GM23338 (cell line): ENCODE measurements at regions not wholly inside any gene's neighbourhood (a gene's known extent, or its start where the extent isn't known, plus 50 kb on each side); places are given as distances from the start of the nearest gene placed in this dataset.

Source experiments
- ATAC-seq: fragments of 200-7000 bp; cut with Tn5 transposase; 3 replicates; pipeline ENCODE4 v1.9.1; 2020
- DNase-seq: peaks from one replicate; pipeline ENCODE4 v3.0.0-alpha.2; 2015; ENCODE audit warnings: low spot score
- H2AFZ ChIP-seq: fragments of 200-600 bp; sonication (generic); 2 replicates; pipeline ENCODE4 v1.8.0; 2016; ENCODE audit warnings: antibody characterized with exemption, mild to moderate bottlenecking, moderate library complexity
- H3F3A ChIP-seq: fragments of 200-600 bp; sonication (generic); replicated peaks from 2 replicates; pipeline ENCODE4 v1.8.0; 2017; ENCODE audit warnings: antibody characterized with exemption, mixed run types, low read depth
- H3K27ac ChIP-seq: fragments of 200-600 bp; sonication (generic); 2 replicates; pipeline ENCODE4 v1.6.1; 2016; ENCODE audit warnings: low read depth
- H3K27me3 ChIP-seq: fragments of 200-600 bp; sonication (generic); 2 replicates; pipeline ENCODE4 v1.8.0; 2016; ENCODE audit warnings: mild to moderate bottlenecking, mixed run types, moderate library complexity; ENCODE audit not compliant: insufficient read depth
- H3K36me3 ChIP-seq: fragments of 200-600 bp; sonication (generic); 2 replicates; pipeline ENCODE4 v1.8.0; 2016; ENCODE audit warnings: mild to moderate bottlenecking; ENCODE audit not compliant: insufficient read depth
- H3K4me1 ChIP-seq: fragments of 200-600 bp; sonication (generic); 2 replicates; pipeline ENCODE4 v1.8.0; 2016; ENCODE audit warnings: mild to moderate bottlenecking, moderate library complexity; ENCODE audit not compliant: insufficient read depth
- H3K4me2 ChIP-seq: fragments of 200-600 bp; sonication (generic); 2 replicates; pipeline ENCODE4 v1.7.1; 2017; ENCODE audit warnings: mixed run types
- H3K4me3 ChIP-seq: fragments of 200-600 bp; sonication (generic); 2 replicates; pipeline ENCODE4 v1.6.1; 2016; ENCODE audit warnings: mixed run types
- H3K79me2 ChIP-seq: fragments of 200-600 bp; sonication (generic); replicated peaks from 2 replicates; pipeline ENCODE4 v1.8.0; 2017; ENCODE audit warnings: mild to moderate bottlenecking; ENCODE audit not compliant: insufficient read depth
- H3K9me2 ChIP-seq: fragments of 200-600 bp; sonication (generic); 2 replicates; pipeline ENCODE4 v1.8.0; 2017; ENCODE audit not compliant: insufficient read depth
- H4K20me1 ChIP-seq: fragments of 200-600 bp; sonication (generic); replicated peaks from 2 replicates; pipeline ENCODE4 v1.8.0; 2017; ENCODE audit warnings: mild to moderate bottlenecking; ENCODE audit not compliant: insufficient read depth
- H3K27ac Mint-ChIP-seq: 2 replicates; pipeline ENCODE4 v1.8.0; 2020; ENCODE audit warnings: inconsistent platforms, mild to moderate bottlenecking, moderate library complexity, mixed read lengths
- H3K27me3 Mint-ChIP-seq: 3 replicates; pipeline ENCODE4 v1.8.0; 2022; ENCODE audit warnings: low read depth, mild to moderate bottlenecking, moderate library complexity, mixed read lengths, inconsistent platforms; ENCODE audit not compliant: insufficient read depth, poor library complexity
- H3K36me3 Mint-ChIP-seq: 3 replicates; pipeline ENCODE4 v1.8.0; 2021; ENCODE audit warnings: low read depth, mild to moderate bottlenecking, inconsistent platforms, moderate library complexity, mixed read lengths
- H3K4me1 Mint-ChIP-seq: 3 replicates; pipeline ENCODE4 v1.8.0; 2020; ENCODE audit warnings: mild to moderate bottlenecking, inconsistent platforms, mixed read lengths
- H3K4me3 Mint-ChIP-seq: 3 replicates; pipeline ENCODE4 v1.8.0; 2021; ENCODE audit warnings: moderate library complexity, mild to moderate bottlenecking, inconsistent platforms, mixed read lengths
- H3K9me3 Mint-ChIP-seq: 3 replicates; pipeline ENCODE4 v1.8.0; 2020; ENCODE audit warnings: moderate library complexity, mild to moderate bottlenecking, inconsistent platforms, mixed read lengths
- CTCF ChIP-seq, 2 experiments: fragments of 200-600 bp in 1 of 2; sonication (generic) in 1 of 2; conservative IDR thresholded peaks; 2 replicates each; pipeline versions ENCODE4 v1.5.1 to v1.6.1; 2016 to 2017; ENCODE audit warnings: antibody characterized with exemption in 2 of 2, low read depth in 2 of 2, mild to moderate bottlenecking in 2 of 2, moderate library complexity in 1 of 2
- EZH2 ChIP-seq: fragments of 200-600 bp; sonication (generic); IDR thresholded peaks from one replicate; pipeline ENCODE4 v1.8.0; 2017; ENCODE audit warnings: antibody characterized with exemption, mild to moderate bottlenecking, low read depth; ENCODE audit not compliant: unreplicated experiment
- EZH2phosphoT487 ChIP-seq: fragments of 200-600 bp; sonication (generic); IDR thresholded peaks from one replicate; pipeline ENCODE4 v1.8.1; 2018; ENCODE audit warnings: antibody characterized with exemption; ENCODE audit not compliant: unreplicated experiment
- JUNB ChIP-seq: IDR thresholded peaks from one replicate; pipeline ENCODE4 v1.6.1; 2016; ENCODE audit warnings: antibody characterized with exemption; ENCODE audit not compliant: unreplicated experiment
- NANOG ChIP-seq: IDR thresholded peaks from 2 replicates; pipeline ENCODE4 v1.6.1; 2016; ENCODE audit warnings: antibody characterized with exemption, borderline replicate concordance
- POLR2AphosphoS5 ChIP-seq: IDR thresholded peaks from 2 replicates; pipeline ENCODE4 v1.6.1; 2016; ENCODE audit warnings: antibody characterized with exemption, low read depth
- STAT1 ChIP-seq: IDR thresholded peaks from one replicate; pipeline ENCODE4 v1.6.1; 2016; ENCODE audit warnings: antibody characterized with exemption; ENCODE audit not compliant: unreplicated experiment
- ZNF114 ChIP-seq: fragments of 250-450 bp; sonication (Bioruptor Pico); IDR thresholded peaks from 2 replicates; pipeline ENCODE4 v1.5.0; 2020; ENCODE audit warnings: mild to moderate bottlenecking, moderate library complexity
- ZNF331 ChIP-seq: fragments of 250-450 bp; sonication (Bioruptor Pico); IDR thresholded peaks from 2 replicates; pipeline ENCODE4 v1.5.0; 2020; ENCODE audit warnings: low read depth, mild to moderate bottlenecking, moderate library complexity
- TF ChIP-seq, protein P1 (sequence below): IDR thresholded peaks from 2 replicates; pipeline ENCODE4 v1.6.1; 2016; ENCODE audit warnings: antibody characterized with exemption
- TF ChIP-seq, protein P2 (sequence below): fragments of 250-450 bp; sonication (Bioruptor Pico); IDR thresholded peaks from 2 replicates; pipeline ENCODE4 v1.5.0; 2020; ENCODE audit warnings: mild to moderate bottlenecking, moderate library complexity
- TF ChIP-seq, protein P3 (sequence below): IDR thresholded peaks from one replicate; pipeline ENCODE4 v1.6.1; 2018; ENCODE audit warnings: antibody characterized with exemption; ENCODE audit not compliant: unreplicated experiment

DNA sequence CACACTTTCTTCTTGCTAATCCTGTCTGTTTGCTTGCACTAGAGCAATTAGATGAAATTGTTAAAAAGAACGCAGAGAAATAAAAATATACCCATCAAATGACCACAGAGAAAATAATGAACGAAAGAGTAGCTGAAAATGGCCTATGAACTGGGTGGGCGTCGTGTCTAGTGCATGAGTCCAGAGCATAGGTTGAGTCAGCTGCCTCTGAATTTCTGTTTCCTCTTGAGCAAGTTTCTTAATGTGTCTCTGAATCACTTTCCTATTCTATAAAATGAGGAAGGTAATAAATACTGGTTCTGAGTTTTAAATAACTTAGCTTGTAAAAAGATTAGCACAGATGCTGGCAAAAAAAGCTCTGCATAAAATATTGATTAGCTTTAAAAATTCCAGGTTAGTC is 75.0 kb downstream of the POM121L12 start:
- no peak overlapping the region for H3K4me2 ChIP-seq

More for the DNA sequence above, 75.0 kb downstream of the POM121L12 start:
- H3K4me3 ChIP-seq, result no peak overlapping the region
- no peaks in the 10 kb centered on the region for H3K27me3 Mint-ChIP-seq
- no peak overlapping the region for H3K4me3 Mint-ChIP-seq
- H3K27me3 ChIP-seq, result no peaks in the 10 kb centered on the region
- ATAC-seq (no peak), DNase-seq (no peak)
- H4K20me1 ChIP-seq, result no peaks in the 10 kb centered on the region
- no peak overlapping the region for H3K27ac Mint-ChIP-seq
- H2AFZ ChIP-seq, result no peak overlapping the region
- no peaks in the 10 kb centered on the region for H3K9me2 ChIP-seq
- H3K4me1 ChIP-seq, result peaks cover 14% of the 10 kb centered on the region
- no peaks in the 10 kb centered on the region for H3K79me2 ChIP-seq
- no peak for TF ChIP-seq EZH2phosphoT487
- TF ChIP-seq, protein P1, sequence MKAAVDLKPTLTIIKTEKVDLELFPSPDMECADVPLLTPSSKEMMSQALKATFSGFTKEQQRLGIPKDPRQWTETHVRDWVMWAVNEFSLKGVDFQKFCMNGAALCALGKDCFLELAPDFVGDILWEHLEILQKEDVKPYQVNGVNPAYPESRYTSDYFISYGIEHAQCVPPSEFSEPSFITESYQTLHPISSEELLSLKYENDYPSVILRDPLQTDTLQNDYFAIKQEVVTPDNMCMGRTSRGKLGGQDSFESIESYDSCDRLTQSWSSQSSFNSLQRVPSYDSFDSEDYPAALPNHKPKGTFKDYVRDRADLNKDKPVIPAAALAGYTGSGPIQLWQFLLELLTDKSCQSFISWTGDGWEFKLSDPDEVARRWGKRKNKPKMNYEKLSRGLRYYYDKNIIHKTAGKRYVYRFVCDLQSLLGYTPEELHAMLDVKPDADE, result no peak
- TF ChIP-seq STAT1, result no peak
- no peak for TF ChIP-seq NANOG
- no peak for TF ChIP-seq ZNF114 (CRISPR knock-in tag)
- TF ChIP-seq CTCF (conservative IDR thresholded peaks at IDR 0.05; ENCODE audit: low read depth in 2 of 2), result no peak
- no peak for TF ChIP-seq ZNF331 (CRISPR knock-in tag)
- TF ChIP-seq EZH2, result no peak
- TF ChIP-seq, protein P2, sequence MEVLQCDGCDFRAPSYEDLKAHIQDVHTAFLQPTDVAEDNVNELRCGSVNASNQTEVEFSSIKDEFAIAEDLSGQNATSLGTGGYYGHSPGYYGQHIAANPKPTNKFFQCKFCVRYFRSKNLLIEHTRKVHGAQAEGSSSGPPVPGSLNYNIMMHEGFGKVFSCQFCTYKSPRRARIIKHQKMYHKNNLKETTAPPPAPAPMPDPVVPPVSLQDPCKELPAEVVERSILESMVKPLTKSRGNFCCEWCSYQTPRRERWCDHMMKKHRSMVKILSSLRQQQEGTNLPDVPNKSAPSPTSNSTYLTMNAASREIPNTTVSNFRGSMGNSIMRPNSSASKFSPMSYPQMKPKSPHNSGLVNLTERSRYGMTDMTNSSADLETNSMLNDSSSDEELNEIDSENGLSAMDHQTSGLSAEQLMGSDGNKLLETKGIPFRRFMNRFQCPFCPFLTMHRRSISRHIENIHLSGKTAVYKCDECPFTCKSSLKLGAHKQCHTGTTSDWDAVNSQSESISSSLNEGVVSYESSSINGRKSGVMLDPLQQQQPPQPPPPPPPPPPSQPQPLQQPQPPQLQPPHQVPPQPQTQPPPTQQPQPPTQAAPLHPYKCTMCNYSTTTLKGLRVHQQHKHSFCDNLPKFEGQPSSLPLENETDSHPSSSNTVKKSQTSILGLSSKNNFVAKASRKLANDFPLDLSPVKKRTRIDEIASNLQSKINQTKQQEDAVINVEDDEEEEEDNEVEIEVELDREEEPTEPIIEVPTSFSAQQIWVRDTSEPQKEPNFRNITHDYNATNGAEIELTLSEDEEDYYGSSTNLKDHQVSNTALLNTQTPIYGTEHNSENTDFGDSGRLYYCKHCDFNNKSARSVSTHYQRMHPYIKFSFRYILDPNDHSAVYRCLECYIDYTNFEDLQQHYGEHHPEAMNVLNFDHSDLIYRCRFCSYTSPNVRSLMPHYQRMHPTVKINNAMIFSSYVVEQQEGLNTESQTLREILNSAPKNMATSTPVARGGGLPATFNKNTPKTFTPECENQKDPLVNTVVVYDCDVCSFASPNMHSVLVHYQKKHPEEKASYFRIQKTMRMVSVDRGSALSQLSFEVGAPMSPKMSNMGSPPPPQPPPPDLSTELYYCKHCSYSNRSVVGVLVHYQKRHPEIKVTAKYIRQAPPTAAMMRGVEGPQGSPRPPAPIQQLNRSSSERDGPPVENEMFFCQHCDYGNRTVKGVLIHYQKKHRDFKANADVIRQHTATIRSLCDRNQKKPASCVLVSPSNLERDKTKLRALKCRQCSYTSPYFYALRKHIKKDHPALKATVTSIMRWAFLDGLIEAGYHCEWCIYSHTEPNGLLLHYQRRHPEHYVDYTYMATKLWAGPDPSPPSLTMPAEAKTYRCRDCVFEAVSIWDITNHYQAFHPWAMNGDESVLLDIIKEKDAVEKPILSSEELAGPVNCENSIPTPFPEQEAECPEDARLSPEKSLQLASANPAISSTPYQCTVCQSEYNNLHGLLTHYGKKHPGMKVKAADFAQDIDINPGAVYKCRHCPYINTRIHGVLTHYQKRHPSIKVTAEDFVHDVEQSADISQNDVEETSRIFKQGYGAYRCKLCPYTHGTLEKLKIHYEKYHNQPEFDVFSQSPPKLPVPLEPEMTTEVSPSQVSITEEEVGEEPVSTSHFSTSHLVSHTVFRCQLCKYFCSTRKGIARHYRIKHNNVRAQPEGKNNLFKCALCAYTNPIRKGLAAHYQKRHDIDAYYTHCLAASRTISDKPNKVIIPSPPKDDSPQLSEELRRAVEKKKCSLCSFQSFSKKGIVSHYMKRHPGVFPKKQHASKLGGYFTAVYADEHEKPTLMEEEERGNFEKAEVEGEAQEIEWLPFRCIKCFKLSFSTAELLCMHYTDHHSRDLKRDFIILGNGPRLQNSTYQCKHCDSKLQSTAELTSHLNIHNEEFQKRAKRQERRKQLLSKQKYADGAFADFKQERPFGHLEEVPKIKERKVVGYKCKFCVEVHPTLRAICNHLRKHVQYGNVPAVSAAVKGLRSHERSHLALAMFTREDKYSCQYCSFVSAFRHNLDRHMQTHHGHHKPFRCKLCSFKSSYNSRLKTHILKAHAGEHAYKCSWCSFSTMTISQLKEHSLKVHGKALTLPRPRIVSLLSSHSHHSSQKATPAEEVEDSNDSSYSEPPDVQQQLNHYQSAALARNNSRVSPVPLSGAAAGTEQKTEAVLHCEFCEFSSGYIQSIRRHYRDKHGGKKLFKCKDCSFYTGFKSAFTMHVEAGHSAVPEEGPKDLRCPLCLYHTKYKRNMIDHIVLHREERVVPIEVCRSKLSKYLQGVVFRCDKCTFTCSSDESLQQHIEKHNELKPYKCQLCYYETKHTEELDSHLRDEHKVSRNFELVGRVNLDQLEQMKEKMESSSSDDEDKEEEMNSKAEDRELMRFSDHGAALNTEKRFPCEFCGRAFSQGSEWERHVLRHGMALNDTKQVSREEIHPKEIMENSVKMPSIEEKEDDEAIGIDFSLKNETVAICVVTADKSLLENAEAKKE (CRISPR knock-in tag), result no peak
- no peak for TF ChIP-seq POLR2AphosphoS5
- no peak for TF ChIP-seq JUNB
- TF ChIP-seq, protein P3, sequence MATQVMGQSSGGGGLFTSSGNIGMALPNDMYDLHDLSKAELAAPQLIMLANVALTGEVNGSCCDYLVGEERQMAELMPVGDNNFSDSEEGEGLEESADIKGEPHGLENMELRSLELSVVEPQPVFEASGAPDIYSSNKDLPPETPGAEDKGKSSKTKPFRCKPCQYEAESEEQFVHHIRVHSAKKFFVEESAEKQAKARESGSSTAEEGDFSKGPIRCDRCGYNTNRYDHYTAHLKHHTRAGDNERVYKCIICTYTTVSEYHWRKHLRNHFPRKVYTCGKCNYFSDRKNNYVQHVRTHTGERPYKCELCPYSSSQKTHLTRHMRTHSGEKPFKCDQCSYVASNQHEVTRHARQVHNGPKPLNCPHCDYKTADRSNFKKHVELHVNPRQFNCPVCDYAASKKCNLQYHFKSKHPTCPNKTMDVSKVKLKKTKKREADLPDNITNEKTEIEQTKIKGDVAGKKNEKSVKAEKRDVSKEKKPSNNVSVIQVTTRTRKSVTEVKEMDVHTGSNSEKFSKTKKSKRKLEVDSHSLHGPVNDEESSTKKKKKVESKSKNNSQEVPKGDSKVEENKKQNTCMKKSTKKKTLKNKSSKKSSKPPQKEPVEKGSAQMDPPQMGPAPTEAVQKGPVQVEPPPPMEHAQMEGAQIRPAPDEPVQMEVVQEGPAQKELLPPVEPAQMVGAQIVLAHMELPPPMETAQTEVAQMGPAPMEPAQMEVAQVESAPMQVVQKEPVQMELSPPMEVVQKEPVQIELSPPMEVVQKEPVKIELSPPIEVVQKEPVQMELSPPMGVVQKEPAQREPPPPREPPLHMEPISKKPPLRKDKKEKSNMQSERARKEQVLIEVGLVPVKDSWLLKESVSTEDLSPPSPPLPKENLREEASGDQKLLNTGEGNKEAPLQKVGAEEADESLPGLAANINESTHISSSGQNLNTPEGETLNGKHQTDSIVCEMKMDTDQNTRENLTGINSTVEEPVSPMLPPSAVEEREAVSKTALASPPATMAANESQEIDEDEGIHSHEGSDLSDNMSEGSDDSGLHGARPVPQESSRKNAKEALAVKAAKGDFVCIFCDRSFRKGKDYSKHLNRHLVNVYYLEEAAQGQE, result no peak
- peaks cover 11% of the 10 kb centered on the region for H3K4me1 Mint-ChIP-seq
- H3K27ac ChIP-seq, result no peak overlapping the region
- no peaks in the 10 kb centered on the region for H3K9me3 Mint-ChIP-seq
- H3K36me3 ChIP-seq, result no peaks in the 10 kb centered on the region
- H3K36me3 Mint-ChIP-seq, result no peaks in the 10 kb centered on the region
- H3F3A ChIP-seq, result no peaks in the 10 kb centered on the region
